HEK293T (cell line): ENCODE measurements at regions not wholly inside any gene's neighbourhood (a gene's known extent, or its start where the extent isn't known, plus 50 kb on each side); places are given as distances from the start of the nearest gene placed in this dataset.
A peak's percentile ranks its signal among the peaks of the same experiment; 100 is the strongest.

Source experiments
- CTCF ChIA-PET: fragments of 350-600 bp; formaldehyde crosslinking; extraction: SDS; loops from one replicate; lab custom pipeline; 2021; ENCODE audit warnings: antibody characterized with exemption, inconsistent platforms; lab: Yijun Ruan, JAX
- POLR2A ChIA-PET: fragments of 350-600 bp; formaldehyde crosslinking; extraction: SDS; loops from one replicate; lab custom pipeline; 2020; ENCODE audit warnings: antibody characterized with exemption, inconsistent platforms; lab: Yijun Ruan, JAX
- DNase-seq: peaks from one replicate; pipeline ENCODE4 v3.0.0; 2012; ENCODE audit warnings: mixed read lengths; ENCODE audit errors: extremely low spot score
- ARNT ChIP-seq: fragments of 450-650 bp; IDR thresholded peaks from 2 replicates; pipeline ENCODE4 v1.6.1; 2017; ENCODE audit warnings: mild to moderate bottlenecking
- BHLHE40 ChIP-seq: fragments of 450-650 bp; IDR thresholded peaks from 2 replicates; pipeline ENCODE4 v1.6.1; 2016; ENCODE audit warnings: mild to moderate bottlenecking, moderate library complexity, borderline replicate concordance
- CTBP1 ChIP-seq: fragments of 450-650 bp; IDR thresholded peaks from 2 replicates; pipeline ENCODE4 v1.6.1; 2016; ENCODE audit warnings: borderline replicate concordance
- ELF4 ChIP-seq: fragments of 450-650 bp; IDR thresholded peaks from 2 replicates; pipeline ENCODE4 v1.6.1; 2017; ENCODE audit warnings: antibody characterized with exemption
- FOXA1 ChIP-seq: fragments of 450-650 bp; IDR thresholded peaks from 2 replicates; pipeline ENCODE4 v1.6.1; 2016; ENCODE audit warnings: mild to moderate bottlenecking
- FOXK2 ChIP-seq: fragments of 450-650 bp; IDR thresholded peaks from 2 replicates; pipeline ENCODE4 v1.6.1; 2016; ENCODE audit warnings: mild to moderate bottlenecking
- FOXM1 ChIP-seq: fragments of 450-650 bp; IDR thresholded peaks from 2 replicates; pipeline ENCODE4 v1.6.1; 2017; ENCODE audit warnings: mild to moderate bottlenecking, borderline replicate concordance
- HDGF ChIP-seq: fragments of 450-650 bp; IDR thresholded peaks from 2 replicates; pipeline ENCODE4 v1.6.1; 2017; ENCODE audit warnings: antibody characterized with exemption, borderline replicate concordance
- L3MBTL2 ChIP-seq: fragments of 450-650 bp; conservative IDR thresholded peaks from 2 replicates; pipeline ENCODE4 v1.6.1; 2016; ENCODE audit warnings: mild to moderate bottlenecking
- LEF1 ChIP-seq: fragments of 450-650 bp; IDR thresholded peaks from 2 replicates; pipeline ENCODE4 v1.6.1; 2017; ENCODE audit warnings: mild to moderate bottlenecking, borderline replicate concordance
- NFRKB ChIP-seq: fragments of 450-650 bp; IDR thresholded peaks from 2 replicates; pipeline ENCODE4 v1.6.1; 2016; ENCODE audit warnings: mild to moderate bottlenecking, moderate library complexity
- SP1 ChIP-seq: fragments of 450-650 bp; IDR thresholded peaks from 2 replicates; pipeline ENCODE4 v1.6.1; 2017
- SUZ12 ChIP-seq: fragments of 450-650 bp; IDR thresholded peaks from 2 replicates; pipeline ENCODE4 v1.6.1; 2016; ENCODE audit warnings: mild to moderate bottlenecking
- TARDBP ChIP-seq: fragments of 450-650 bp; IDR thresholded peaks from 2 replicates; pipeline ENCODE4 v1.6.1; 2016
- ZNF384 ChIP-seq: fragments of 450-650 bp; IDR thresholded peaks from 2 replicates; pipeline ENCODE4 v1.6.1; 2016
- TF ChIP-seq, protein P1 (sequence below): fragments of 450-650 bp; IDR thresholded peaks from 2 replicates; pipeline ENCODE4 v1.6.1; 2016

DNA sequence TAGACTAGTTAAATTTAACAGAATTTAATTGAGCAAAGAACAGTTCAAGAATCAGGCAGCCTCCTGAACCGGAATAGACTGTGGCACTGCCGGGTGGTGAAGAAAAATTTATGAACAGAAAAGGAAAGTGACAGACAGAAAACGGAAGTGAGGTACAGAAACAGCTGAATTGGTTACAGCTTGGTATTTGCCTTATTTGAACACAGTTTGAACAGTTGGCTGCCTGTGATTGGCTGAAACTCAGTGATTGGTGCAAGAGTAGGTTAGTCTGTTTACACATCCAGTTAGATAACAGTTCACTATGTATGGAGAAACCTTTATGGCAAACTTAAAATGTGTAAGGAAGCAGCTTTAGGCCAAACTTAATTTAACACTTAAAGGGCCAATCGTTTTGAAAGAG lies 116.0 kb upstream of the CITED2 start:
- ChIA-PET POLR2A (no interaction called here), CTCF (interaction anchor here (0.6 kb wide), 1 partner anchor 117 kb away, joined by 3 read pairs; no protein-coding TSS in a partner anchor)
- TF ChIP-seq ARNT (no peak), FOXM1 (no peak), FOXK2 (no peak), BHLHE40 (no peak), ELF4 (no peak), SP1 (no peak), CTBP1 (no peak), LEF1 (no peak), ZNF384 (no peak), TARDBP (no peak), FOXA1 (no peak), HDGF (no peak), NFRKB (no peak), L3MBTL2 (no peak), SUZ12 (no peak)
- TF ChIP-seq, protein P1, sequence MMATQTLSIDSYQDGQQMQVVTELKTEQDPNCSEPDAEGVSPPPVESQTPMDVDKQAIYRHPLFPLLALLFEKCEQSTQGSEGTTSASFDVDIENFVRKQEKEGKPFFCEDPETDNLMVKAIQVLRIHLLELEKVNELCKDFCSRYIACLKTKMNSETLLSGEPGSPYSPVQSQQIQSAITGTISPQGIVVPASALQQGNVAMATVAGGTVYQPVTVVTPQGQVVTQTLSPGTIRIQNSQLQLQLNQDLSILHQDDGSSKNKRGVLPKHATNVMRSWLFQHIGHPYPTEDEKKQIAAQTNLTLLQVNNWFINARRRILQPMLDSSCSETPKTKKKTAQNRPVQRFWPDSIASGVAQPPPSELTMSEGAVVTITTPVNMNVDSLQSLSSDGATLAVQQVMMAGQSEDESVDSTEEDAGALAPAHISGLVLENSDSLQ = no peak
- DNase-seq = no peak

DNA sequence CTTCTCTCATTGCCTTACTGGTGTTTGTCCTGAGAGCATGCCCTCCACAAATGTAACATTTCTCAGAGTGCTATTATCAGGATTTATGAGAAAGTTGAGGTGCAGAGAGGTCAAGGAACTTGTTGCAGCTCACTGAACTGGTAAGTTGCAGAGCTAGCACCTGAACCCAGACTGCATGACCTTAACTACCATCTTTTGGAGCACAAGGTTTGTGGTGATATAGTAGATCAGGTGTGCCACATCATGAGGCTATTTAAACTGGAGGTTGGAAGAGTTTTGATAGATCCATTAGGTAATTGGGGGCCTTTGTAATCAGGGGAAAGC lies 112.0 kb upstream of the CITED2 start:
- no peak for DNase-seq
- POLR2A ChIA-PET = interaction anchor here (1.3 kb wide), 1 partner anchor 112 kb away, joined by 4 read pairs; the partner anchor contains the start of gene CITED2
- TF ChIP-seq FOXA1 = no peak
- no peak for TF ChIP-seq LEF1
- TF ChIP-seq, protein P1 = no peak
- TF ChIP-seq SUZ12 = no peak
- no peak for TF ChIP-seq FOXK2
- no peak for TF ChIP-seq ARNT
- no peak for TF ChIP-seq TARDBP
- no peak for TF ChIP-seq ZNF384
- no peak for TF ChIP-seq NFRKB
- no peak for TF ChIP-seq SP1
- TF ChIP-seq CTBP1 = no peak
- no peak for TF ChIP-seq L3MBTL2
- TF ChIP-seq ELF4 = no peak
- no peak for TF ChIP-seq BHLHE40
- TF ChIP-seq HDGF = no peak
- TF ChIP-seq FOXM1 = no peak
- CTCF ChIA-PET = no interaction called here

DNA sequence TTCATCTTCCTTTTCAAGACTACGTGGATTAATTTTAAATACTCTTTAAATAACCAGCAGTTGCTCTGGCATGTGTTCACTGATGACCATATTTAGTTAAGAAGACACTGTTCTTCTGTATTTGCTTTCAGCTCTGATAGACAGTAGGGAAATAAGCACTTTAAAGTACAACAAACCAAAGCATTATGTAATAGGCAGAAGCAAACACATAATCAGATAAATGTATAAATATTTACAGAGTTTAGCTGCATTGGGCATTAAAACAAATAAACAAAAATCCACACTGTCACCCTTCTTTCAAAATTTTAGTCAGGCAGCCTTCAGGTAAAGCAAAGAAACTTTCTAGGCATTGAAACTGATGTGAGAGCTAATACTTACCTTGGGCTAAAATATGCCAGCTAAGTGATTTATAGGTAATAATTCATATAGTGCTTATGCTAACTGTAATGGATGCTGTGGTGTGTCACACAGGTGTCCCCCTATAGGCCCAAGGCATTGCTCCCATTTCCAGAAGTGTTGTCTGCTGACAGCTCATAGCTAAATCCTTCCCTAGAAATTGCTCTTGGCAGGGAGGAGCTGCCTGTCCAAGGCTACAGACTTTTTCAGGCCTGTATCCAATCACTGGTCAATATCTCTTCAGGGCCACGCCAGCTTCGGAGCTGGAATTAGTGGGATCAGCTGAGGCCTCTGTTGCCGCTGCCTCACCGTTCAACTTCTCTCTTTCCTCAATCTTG lies 111.5 kb upstream of the CITED2 start:
- ChIA-PET POLR2A (interaction anchor here (1.3 kb wide), 1 partner anchor 111 kb away, joined by 4 read pairs; the partner anchor contains the start of gene CITED2), CTCF (interaction anchor here (0.5 kb wide), 1 partner anchor 85 kb away, joined by 4 read pairs; no protein-coding TSS in a partner anchor)
- TF ChIP-seq ARNT = no peak
- no peak for DNase-seq

DNA sequence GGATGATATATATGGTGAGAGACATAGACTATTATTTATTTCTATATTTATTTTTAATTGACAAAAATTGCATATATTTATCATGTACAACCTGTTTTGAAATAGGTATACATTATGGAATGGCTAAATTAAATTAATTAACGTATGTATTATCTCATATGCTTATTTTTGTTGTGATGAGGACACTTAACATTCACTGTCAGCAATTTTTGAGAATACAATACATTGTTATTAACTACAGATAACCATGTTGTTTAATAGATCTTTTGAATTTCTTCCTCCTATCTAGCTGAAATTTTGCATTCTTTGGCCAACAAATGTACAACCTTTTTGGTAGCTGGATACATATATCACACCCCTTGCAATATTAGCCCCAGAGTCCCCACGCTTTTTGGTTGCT lies 110.7 kb upstream of the CITED2 start:
- POLR2A ChIA-PET = interaction anchor here (1.3 kb wide), 1 partner anchor 111 kb away, joined by 4 read pairs; the partner anchor contains the start of gene CITED2
- TF ChIP-seq ELF4 (no peak), HDGF (no peak), CTBP1 (no peak), FOXA1 (no peak), L3MBTL2 (no peak), SP1 (no peak), FOXK2 (no peak), SUZ12 (no peak), FOXM1 (no peak)
- TF ChIP-seq, protein P1 = no peak
- DNase-seq = no peak
- CTCF ChIA-PET = interaction anchor here (0.6 kb wide), 1 partner anchor 720 kb away, joined by 4 read pairs; no protein-coding TSS in a partner anchor

DNA sequence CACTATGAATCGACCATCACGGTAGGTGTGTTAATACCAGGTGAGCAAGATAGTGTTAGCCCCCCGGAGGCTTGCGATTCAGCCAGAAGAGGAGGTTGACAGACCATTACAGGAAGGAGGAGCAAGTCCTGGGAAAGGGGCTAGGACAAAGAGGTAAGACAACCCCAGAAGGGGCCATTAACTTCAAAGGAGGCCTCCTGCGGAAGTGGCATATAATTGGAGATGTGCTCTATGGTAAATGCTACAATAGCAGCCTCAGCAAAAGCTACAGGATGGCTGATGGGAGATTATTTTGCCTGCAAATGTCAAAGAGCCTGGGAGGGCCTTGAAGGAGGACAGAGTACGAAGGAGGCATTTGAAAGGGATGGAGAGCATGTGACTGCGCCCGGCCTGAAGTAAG lies 108.6 kb upstream of the CITED2 start:
- ChIA-PET POLR2A (no interaction called here), CTCF (interaction anchor here (0.5 kb wide), 1 partner anchor 96 kb away, joined by 3 read pairs; no protein-coding TSS in a partner anchor)
- TF ChIP-seq ARNT (no peak), FOXA1 (no peak), ELF4 (no peak), LEF1 (no peak), FOXK2 (no peak), SP1 (no peak), FOXM1 (no peak), HDGF (no peak), ZNF384 (no peak), TARDBP (no peak), SUZ12 (no peak), CTBP1 (no peak), L3MBTL2 (no peak)
- TF ChIP-seq, protein P1 = no peak
- DNase-seq = no peak

DNA sequence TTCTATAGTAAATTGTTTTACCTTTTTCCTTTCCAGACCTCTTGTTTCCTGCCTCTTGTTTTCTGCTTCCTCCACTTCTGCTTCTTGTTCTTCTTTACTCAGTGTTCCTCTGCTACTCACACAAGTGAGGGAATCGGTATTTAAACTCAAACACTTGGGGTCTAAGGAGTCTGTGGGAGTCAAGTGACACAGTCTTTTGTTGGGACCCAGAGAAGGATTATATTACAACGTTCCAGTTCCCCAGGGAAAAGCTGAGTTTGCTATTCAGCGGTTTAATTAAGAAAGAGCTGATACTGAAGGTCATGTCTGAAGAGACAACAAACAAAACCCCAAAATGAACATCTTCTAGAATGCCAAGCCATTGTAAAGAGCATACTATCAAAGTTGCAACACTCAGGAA lies 107.8 kb upstream of the CITED2 start:
- POLR2A ChIA-PET = no interaction called here
- no peak for DNase-seq
- CTCF ChIA-PET = no interaction called here
- TF ChIP-seq ARNT (peak; percentile 45; the same call in 1 of the 2 replicates), FOXA1 (no peak), FOXM1 (0 out of 2 replicates have a peak, but pooled peaks have one; percentile 38), SP1 (no peak)
